Mesothelial cell of epicardium (in vitro differentiated cells): ENCODE measurements at regions not wholly inside any gene's neighbourhood (a gene's known extent, or its start where the extent isn't known, plus 50 kb on each side); places are given as distances from the start of the nearest gene placed in this dataset.

Experiments
- DNase-seq, 2 experiments: peaks; one replicate each; pipeline ENCODE4 v3.0.0; 2021; ENCODE audit warnings: low spot score in 2 of 2; ENCODE audit not compliant: unreplicated experiment in 2 of 2
- H3K27ac Mint-ChIP-seq: 2 replicates; pipeline ENCODE4 v1.8.0; 2021; ENCODE audit warnings: mixed read lengths
- H3K27me3 Mint-ChIP-seq: 2 replicates; pipeline ENCODE4 v1.8.0; 2021; ENCODE audit warnings: low read depth, mixed read lengths
- H3K36me3 Mint-ChIP-seq: 2 replicates; pipeline ENCODE4 v1.8.0; 2021; ENCODE audit warnings: mixed read lengths
- H3K4me1 Mint-ChIP-seq: 2 replicates; pipeline ENCODE4 v1.8.0; 2021; ENCODE audit warnings: mixed read lengths
- H3K4me3 Mint-ChIP-seq: 2 replicates; pipeline ENCODE4 v1.8.0; 2021; ENCODE audit warnings: mild to moderate bottlenecking, moderate library complexity, mixed read lengths
- H3K9me3 Mint-ChIP-seq: 2 replicates; pipeline ENCODE4 v1.8.0; 2021; ENCODE audit warnings: mixed read lengths
- TF ChIP-seq, protein P1 (sequence below): fragments of 200-600 bp; sonication (generic); IDR thresholded peaks from one replicate; pipeline ENCODE4 v1.5.0; 2021; ENCODE audit warnings: antibody characterized with exemption; ENCODE audit not compliant: unreplicated experiment

DNA sequence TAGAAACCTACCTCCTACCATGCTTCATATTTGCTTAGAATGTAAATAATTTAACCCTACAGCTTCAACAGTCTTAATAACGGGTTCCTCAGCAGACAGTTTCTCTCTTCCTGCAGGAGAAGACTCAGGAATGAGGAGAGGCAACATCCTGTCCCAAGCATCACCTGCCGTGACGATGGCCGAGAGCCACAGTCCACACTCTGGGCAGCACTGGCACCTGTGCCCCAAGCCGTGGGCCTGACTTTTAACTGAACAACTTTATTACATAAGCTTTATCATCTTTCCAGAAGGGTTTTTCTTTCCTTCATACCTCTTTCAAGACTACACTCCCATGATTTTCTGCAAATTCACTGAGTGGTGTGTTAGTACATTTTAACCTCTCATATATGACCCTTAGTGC lies 856.0 kb downstream of the GALR1 start:
- H3K9me3 Mint-ChIP-seq = peaks cover 30% of the 10 kb centered on the region
- no peak for DNase-seq
- H3K27ac Mint-ChIP-seq = no peak overlapping the region
- TF ChIP-seq, protein P1, sequence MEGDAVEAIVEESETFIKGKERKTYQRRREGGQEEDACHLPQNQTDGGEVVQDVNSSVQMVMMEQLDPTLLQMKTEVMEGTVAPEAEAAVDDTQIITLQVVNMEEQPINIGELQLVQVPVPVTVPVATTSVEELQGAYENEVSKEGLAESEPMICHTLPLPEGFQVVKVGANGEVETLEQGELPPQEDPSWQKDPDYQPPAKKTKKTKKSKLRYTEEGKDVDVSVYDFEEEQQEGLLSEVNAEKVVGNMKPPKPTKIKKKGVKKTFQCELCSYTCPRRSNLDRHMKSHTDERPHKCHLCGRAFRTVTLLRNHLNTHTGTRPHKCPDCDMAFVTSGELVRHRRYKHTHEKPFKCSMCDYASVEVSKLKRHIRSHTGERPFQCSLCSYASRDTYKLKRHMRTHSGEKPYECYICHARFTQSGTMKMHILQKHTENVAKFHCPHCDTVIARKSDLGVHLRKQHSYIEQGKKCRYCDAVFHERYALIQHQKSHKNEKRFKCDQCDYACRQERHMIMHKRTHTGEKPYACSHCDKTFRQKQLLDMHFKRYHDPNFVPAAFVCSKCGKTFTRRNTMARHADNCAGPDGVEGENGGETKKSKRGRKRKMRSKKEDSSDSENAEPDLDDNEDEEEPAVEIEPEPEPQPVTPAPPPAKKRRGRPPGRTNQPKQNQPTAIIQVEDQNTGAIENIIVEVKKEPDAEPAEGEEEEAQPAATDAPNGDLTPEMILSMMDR = no peak
- no peaks in the 10 kb centered on the region for H3K4me1 Mint-ChIP-seq
- no peaks in the 10 kb centered on the region for H3K36me3 Mint-ChIP-seq
- no peaks in the 10 kb centered on the region for H3K27me3 Mint-ChIP-seq
- no peak overlapping the region for H3K4me3 Mint-ChIP-seq

DNA sequence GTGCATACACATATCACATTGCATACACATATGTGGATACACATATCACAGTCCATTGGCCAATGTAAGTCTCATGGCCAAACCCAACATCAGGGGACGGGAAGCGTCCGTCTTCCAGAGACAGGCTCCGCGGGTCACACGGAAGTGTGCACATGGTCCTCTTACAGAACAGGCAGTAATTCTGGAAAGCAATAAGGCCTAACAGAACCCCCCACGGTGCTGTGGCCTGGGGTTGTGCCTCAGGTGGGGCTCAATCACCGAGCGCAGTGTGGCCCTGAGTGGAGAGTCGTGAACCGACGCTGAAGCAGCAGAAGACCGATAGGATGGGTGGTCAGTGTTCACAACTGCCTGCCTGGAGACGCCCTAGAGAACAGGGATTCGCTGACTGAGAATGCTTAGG lies 857.3 kb downstream of the GALR1 start:
- no peaks in the 10 kb centered on the region for H3K4me1 Mint-ChIP-seq
- no peak for DNase-seq
- H3K27ac Mint-ChIP-seq = no peak overlapping the region
- no peaks in the 10 kb centered on the region for H3K27me3 Mint-ChIP-seq
- TF ChIP-seq, protein P1 = no peak
- peaks cover 25% of the 10 kb centered on the region for H3K9me3 Mint-ChIP-seq
- no peaks in the 10 kb centered on the region for H3K36me3 Mint-ChIP-seq
- no peak overlapping the region for H3K4me3 Mint-ChIP-seq

DNA sequence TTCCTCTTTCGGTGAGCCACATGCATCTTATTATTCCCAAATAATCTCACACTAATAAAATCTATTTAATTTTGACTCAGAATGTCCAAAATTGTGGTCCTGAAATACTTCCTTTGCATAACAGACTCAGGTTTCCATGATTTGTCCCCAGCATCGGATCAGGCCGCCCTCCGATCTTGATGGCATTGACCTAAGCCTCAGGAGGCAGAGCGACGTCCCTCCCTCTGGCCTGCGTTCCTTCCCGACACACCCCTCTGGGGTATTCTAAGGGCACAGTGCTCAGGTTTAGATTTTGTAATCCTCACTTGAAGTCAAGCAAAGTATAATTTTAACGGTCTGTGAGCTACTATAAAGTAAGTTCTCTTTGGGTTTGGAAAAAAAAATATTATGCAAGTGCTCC lies 857.7 kb downstream of the GALR1 start:
- Mint-ChIP-seq H3K9me3 (peaks cover 21% of the 10 kb centered on the region), H3K27me3 (no peaks in the 10 kb centered on the region), H3K27ac (no peak overlapping the region), H3K36me3 (no peaks in the 10 kb centered on the region), H3K4me3 (no peak overlapping the region), H3K4me1 (no peaks in the 10 kb centered on the region)
- DNase-seq = no peak
- TF ChIP-seq, protein P1 = no peak

DNA sequence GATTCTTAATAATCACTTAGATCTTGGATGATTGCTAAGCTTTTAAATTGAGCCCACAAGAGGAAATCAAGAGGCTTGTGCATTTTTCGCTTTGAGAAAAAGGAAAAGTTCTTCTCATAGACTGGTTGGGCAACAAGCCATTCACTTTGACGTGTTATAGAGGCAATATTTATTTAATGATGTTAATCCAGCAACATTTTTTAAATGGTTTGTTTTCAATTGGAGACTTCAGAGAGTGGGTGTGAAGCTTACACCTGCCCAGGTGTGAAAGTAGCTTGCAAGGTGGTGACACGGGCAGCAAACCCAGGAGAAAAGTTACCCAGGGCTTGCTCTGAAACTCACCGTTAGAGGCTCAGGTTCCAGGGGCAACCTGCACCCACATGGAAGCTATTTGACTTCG lies 858.9 kb downstream of the GALR1 start:
- no peak overlapping the region for H3K4me3 Mint-ChIP-seq
- H3K27ac Mint-ChIP-seq = no peak overlapping the region
- no peaks in the 10 kb centered on the region for H3K36me3 Mint-ChIP-seq
- no peaks in the 10 kb centered on the region for H3K4me1 Mint-ChIP-seq
- H3K9me3 Mint-ChIP-seq = peaks cover 14% of the 10 kb centered on the region
- peaks cover under 1% of the 10 kb centered on the region for H3K27me3 Mint-ChIP-seq
- no peak for DNase-seq
- TF ChIP-seq, protein P1 = no peak

DNA sequence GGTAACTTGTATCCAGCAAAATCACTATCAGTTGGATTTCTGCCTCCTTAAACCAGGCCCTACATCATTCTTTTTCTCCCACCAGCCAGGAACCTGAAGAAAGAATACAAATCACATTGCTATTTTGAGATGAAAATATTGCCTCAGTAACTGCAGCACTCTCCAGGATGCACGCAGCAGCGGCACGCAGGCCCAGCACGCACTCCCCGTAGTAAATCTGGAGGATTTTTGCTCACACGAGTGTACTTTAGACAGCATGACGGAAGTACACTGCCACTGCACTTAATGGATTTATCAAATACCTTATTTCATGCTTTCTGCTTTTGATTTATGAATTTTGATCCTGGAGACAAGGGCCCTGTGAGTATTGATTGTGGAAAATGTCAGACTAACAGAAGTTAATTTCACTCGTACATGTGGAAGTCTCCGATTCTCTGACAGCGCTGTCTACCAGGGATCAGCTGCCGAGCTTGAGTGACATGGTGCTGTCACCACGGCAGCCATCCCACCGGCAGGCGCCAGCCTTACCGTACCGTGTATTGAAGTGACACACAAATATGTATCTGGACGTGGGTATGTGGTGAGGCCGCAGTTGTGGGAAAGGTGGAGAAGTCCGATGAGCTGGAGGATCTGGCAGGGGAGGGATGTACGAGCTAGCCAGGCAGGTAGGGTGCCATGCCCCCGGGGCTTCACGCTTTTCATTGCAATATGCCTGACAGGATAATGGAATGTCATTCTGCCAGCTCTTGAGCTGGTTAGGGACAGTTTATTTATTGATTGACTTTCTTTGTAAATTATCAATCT lies 863.7 kb downstream of the GALR1 start:
- Mint-ChIP-seq H3K36me3 (no peaks in the 10 kb centered on the region), H3K27me3 (peaks cover 1% of the 10 kb centered on the region), H3K27ac (no peak overlapping the region), H3K9me3 (peaks cover under 1% of the 10 kb centered on the region), H3K4me1 (no peaks in the 10 kb centered on the region), H3K4me3 (no peak overlapping the region)
- TF ChIP-seq, protein P1 = no peak
- no peak for DNase-seq
